Thymus (tissue), 11 donors: ENCODE measurements at regions not wholly inside any gene's neighbourhood (a gene's known extent, or its start where the extent isn't known, plus 50 kb on each side); places are given as distances from the start of the nearest gene placed in this dataset.
"Not testable (repeated sequence)": the region's sequence is repeated elsewhere in the genome, so short reads cannot be mapped to it uniquely, and the experiment has no call there.

Source experiments
- DNase-seq, 9 donors: peaks; one replicate each; pipeline ENCODE4 v3.0.0-alpha.2; 2013; ENCODE audit warnings: low spot score in 9 of 9, low read depth in 6 of 9, missing footprints in 1 of 9
- H3K27ac ChIP-seq, 2 donors: one replicate each; pipeline ENCODE4 v1.5.1; 2013; ENCODE audit warnings: control low read depth in 1 of 2, low read depth in 1 of 2, low read length in 1 of 2, mild to moderate bottlenecking in 1 of 2, moderate library complexity in 1 of 2
- H3K27me3 ChIP-seq, 2 donors: one replicate each; pipeline ENCODE4 v1.5.1; 2013; ENCODE audit warnings: low read length in 1 of 2; ENCODE audit not compliant: control insufficient read depth in 2 of 2, insufficient read depth in 1 of 2
- H3K36me3 ChIP-seq, 2 donors: one replicate each; pipeline ENCODE4 v1.5.1; 2013; ENCODE audit warnings: low read length in 1 of 2, mild to moderate bottlenecking in 1 of 2, moderate library complexity in 1 of 2; ENCODE audit not compliant: control insufficient read depth in 2 of 2, insufficient read depth in 2 of 2
- H3K4me1 ChIP-seq, 2 donors: one replicate each; pipeline ENCODE4 v1.5.1; 2013; ENCODE audit warnings: low read length in 2 of 2; ENCODE audit not compliant: control insufficient read depth in 2 of 2, insufficient read depth in 2 of 2
- H3K4me3 ChIP-seq, 2 donors: one replicate each; pipeline ENCODE4 v1.5.1; 2013; ENCODE audit warnings: low read length in 2 of 2, control low read depth in 1 of 2, mild to moderate bottlenecking in 1 of 2
- H3K9me3 ChIP-seq, 2 donors: one replicate each; pipeline ENCODE4 v1.5.1; 2013; ENCODE audit warnings: low read length in 1 of 2, mild to moderate bottlenecking in 1 of 2; ENCODE audit not compliant: control insufficient read depth in 2 of 2, insufficient read depth in 1 of 2
- WGBS: extraction: QIAGEN DNeasy Blood & Tissue Kit; methylation state at CpG from one replicate; pipeline ENCODE4 v1.1.7; 2013; 5-methylcytosine and 5-hydroxymethylcytosine counted together
- donor health status: healthy.

DNA sequence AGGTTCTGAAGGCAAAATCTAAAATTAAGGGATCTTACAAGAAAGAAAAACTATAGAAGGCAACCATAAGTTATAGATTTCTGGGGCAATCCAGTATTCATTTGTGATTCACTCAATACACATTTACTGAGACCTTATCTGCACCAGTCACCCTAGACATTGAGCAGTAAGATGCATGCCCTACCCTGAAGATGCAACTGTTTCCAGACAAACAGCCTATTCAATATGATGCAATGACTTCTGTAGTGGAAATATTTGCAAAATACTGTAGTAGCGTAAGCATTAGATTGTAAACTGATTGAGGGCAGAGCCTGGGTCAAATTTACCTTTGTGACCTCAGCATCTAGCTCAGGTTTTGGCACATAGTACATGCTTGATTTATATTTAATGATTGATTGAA, 256.2 kb upstream of the ACTBL2 start:
- Histone ChIP-seq H3K4me3 (no peak overlapping the region), H3K27ac (no peak overlapping the region), H3K9me3 (no peaks in the 10 kb centered on the region), H3K27me3 (no peaks in the 10 kb centered on the region), H3K4me1 (no peaks in the 10 kb centered on the region), H3K36me3 (no peaks in the 10 kb centered on the region)
- 99% methylated on average over 1 of the region's 1 CpG for WGBS
- DNase-seq: no peak

DNA sequence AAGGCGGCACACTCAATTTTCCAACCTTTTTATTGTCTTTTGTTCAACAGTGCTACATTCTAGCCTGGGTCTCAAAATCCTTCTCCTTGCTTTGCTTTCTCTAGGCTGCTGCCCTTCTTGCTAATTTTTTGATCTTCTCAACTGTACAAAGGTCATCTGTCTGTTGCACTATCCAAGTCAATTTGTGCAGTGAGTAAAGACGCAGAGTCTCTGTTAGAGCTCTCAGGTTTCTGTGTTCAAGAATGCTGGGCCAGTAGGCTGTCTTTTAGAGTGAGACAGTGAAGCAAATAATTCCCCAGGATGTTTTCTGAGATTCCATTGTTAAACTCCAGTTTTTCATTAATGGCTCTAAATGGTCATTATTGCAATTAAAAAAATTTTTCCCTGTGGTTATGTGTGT, 255.7 kb upstream of the ACTBL2 start:
- no peaks in the 10 kb centered on the region for H3K27me3 ChIP-seq
- WGBS: 98% methylated on average over 2 of the region's 2 CpGs
- H3K4me3 ChIP-seq: no peak overlapping the region
- no peaks in the 10 kb centered on the region for H3K9me3 ChIP-seq
- DNase-seq: no peak
- H3K36me3 ChIP-seq: no peaks in the 10 kb centered on the region
- H3K4me1 ChIP-seq: no peaks in the 10 kb centered on the region
- H3K27ac ChIP-seq: no peak overlapping the region

DNA sequence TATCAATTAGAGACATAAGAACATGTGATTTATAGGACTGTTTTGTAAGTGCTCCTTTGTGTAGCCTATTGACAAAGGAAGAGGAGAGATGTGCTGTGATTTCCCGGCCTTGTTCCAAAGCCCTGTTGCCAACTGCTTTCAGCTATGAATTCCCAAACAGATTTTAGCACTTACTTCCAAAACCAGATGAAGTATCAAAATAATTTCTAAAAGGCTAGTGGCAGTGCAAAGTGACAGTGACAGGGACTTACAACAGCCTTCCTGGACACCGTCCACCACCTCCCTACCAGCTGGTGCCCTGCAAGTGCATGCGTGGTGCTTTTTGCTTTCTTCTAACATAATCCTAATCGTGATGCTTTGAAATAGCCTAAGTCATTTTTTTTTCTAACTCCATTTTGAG, 254.1 kb upstream of the ACTBL2 start:
- H3K27ac ChIP-seq: no peak overlapping the region
- 97% methylated on average over 4 of the region's 4 CpGs for WGBS
- H3K4me1 ChIP-seq: no peaks in the 10 kb centered on the region
- H3K9me3 ChIP-seq: no peaks in the 10 kb centered on the region
- no peak overlapping the region for H3K4me3 ChIP-seq
- no peaks in the 10 kb centered on the region for H3K36me3 ChIP-seq
- DNase-seq: no peak
- H3K27me3 ChIP-seq: no peaks in the 10 kb centered on the region

DNA sequence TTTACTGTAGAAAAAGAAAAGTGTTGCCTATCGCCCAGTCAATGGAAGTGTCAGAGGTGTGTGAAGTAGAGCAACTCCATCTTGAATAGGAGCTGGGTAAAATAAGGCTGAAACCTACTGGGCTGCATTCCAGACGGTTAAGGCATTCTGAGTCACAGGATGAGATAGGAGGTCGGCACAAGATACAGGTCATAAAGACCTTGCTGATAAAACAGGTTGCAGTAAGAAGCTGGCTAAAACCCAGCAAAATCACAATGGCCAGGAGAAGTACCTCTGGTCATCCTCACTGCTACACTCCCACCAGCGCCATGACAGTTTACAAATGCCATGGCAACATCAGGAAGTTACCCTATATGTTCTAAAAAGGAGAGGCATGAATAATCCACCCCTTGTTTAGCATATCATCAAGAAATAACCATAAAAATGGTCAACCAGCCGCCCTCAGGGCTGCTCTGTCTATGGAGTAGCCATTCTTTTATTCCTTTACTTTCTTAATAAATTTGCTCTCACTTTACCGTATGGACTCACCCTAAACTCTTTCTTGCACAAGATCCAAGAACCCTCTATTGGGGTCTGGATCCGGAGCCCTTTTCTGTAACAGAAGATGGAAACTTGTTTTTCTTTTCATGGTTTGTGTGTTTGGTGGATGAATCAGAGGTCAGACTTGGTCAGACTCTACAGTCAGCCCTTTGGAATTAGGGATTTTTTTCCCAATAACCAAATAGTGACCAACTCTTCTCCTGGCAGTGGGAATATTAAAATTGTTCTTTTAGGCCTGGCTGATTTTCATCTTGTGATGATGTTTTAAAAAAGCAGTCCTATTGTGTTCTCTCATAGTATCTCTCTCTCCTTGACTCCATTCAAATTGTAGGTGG, 252.9 kb upstream of the ACTBL2 start:
- H3K27ac ChIP-seq, H3K4me1 ChIP-seq, H3K9me3 ChIP-seq, DNase-seq, H3K36me3 ChIP-seq, H3K4me3 ChIP-seq, H3K27me3 ChIP-seq: not testable (repeated sequence)
- 90% methylated on average over 7 of the region's 7 CpGs for WGBS

DNA sequence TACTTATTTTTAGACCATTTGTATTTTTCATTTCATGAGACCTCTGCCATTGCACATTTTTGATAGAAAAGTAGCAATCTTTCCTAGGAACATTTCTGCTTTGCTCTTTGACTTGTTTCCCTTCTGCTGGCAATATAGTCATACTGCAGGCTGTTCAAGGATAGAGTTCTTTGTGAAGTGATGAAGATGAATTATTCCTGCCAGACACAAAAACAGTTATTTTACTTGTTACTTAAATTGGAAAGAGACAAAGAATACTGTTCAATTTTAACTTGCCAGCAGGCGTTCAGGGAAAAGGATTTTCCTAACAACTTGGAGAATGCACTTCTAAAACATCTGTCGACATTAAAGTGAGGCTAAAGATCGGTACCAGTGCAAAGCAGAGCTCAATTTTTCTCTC, 251.7 kb upstream of the ACTBL2 start:
- Histone ChIP-seq H3K4me1 (no peaks in the 10 kb centered on the region), H3K36me3 (no peaks in the 10 kb centered on the region), H3K27me3 (no peaks in the 10 kb centered on the region), H3K27ac (no peak overlapping the region), H3K4me3 (no peak overlapping the region), H3K9me3 (no peaks in the 10 kb centered on the region)
- no peak for DNase-seq
- 96% methylated on average over 3 of the region's 3 CpGs for WGBS

DNA sequence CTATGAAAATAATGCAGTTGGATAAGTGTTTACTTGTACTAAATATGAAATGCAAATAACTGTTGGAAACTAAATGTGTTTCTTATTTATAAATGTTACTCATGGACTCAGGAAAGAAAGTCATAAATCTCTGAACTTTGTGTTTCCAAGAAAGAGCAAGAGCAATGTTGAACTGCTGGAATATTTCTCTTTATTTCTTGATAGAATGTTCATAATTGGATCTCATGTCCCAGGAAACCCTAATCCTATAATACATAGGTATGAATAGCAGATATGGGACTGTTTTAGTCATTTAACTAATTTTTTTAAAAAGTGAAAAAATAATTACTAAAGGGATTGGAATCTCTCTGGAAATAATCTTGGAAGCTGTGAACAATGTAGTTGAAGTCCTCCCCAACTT, 245.0 kb upstream of the ACTBL2 start:
- no peaks in the 10 kb centered on the region for H3K27me3 ChIP-seq
- H3K4me1 ChIP-seq: no peaks in the 10 kb centered on the region
- H3K4me3 ChIP-seq: no peak overlapping the region
- H3K36me3 ChIP-seq: no peaks in the 10 kb centered on the region
- H3K27ac ChIP-seq: no peak overlapping the region
- H3K9me3 ChIP-seq: no peaks in the 10 kb centered on the region
- DNase-seq: no peak

DNA sequence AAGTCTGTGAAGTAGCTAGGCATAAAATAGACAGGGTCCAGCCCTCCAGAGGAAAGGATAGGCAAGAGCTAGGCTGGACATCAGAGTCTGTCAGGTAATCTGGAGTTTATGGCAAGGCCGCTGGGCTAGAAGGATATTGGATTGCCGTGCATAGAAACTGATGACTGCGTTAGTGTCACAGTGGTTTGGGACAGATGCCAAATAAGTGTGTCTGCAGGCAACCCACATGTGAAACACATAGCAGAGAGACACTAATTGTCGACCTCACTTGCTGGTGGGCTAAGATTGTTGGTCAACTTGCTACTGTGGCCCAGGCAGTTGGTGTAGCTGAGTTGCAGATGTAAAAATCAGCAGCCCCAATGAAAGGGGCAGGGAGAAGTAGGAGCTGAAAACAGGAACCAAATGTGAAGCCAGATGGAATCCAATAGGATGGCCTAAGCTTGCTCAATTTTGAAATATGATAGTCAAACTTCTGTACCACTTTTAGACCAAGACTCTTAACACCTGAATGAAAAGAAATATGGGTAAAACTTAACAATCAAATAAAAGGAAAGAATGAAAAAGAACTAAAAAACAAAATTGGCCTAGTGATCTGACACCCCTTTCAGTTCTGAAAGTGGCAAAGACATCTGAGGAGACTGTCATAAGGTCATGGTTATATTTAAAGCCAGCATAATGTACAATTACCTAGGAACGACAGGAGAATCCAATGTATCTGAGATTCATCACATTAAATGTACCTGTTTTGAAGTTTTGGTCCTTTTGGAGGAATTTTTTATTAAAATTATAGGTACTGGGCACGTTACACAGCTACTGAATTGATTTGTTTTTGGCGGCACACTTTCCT, 243.3 kb upstream of the ACTBL2 start:
- Histone ChIP-seq H3K4me3 (no peak overlapping the region), H3K4me1 (no peaks in the 10 kb centered on the region), H3K36me3 (no peaks in the 10 kb centered on the region), H3K27ac (no peak overlapping the region), H3K27me3 (no peaks in the 10 kb centered on the region), H3K9me3 (no peaks in the 10 kb centered on the region)
- WGBS: 84% methylated on average over 7 of the region's 7 CpGs
- no peak for DNase-seq

DNA sequence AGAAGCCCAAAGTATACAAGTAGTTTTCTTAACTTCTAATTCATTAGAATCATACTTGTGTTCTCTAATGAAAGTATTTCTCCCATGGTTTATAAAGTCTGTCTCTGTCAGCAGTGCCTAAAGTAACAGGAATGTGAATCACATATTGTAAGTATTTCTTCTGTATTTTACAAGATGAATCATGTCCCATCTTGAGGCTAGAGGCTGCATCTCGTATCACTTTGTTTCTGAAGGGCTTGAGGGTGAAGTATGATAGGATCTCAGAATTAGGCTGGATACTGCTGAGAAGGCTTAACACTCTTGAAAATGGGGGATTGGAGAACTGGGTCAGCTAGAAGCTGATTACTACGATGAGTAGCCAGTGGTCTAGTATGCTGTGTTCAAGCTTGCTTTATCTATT, 242.2 kb upstream of the ACTBL2 start:
- Histone ChIP-seq H3K27ac (no peak overlapping the region), H3K4me1 (no peaks in the 10 kb centered on the region), H3K9me3 (no peaks in the 10 kb centered on the region), H3K36me3 (no peaks in the 10 kb centered on the region), H3K27me3 (no peaks in the 10 kb centered on the region), H3K4me3 (no peak overlapping the region)
- no peak for DNase-seq
- WGBS: 94% methylated on average over 2 of the region's 2 CpGs

DNA sequence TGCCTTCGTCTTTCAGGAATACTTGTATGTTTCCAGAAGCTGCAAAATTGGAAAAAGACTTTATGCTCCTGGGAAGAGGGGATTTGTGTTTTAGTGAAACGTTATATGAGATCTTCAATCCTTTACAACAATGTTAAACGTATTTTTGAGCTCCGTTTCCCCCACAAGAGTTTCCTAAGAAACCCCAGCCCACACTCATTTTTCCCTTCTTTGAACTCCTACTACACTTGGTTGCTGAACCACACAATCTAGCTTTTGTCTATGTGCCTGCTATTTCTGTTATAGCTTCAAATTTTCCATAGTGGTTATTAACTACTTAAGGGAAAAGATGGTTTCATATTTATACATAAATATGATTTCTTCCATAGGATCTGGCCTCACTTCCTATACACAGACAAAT, 238.6 kb upstream of the ACTBL2 start:
- DNase-seq: no peak
- Histone ChIP-seq H3K4me3 (no peak overlapping the region), H3K27me3 (no peaks in the 10 kb centered on the region), H3K9me3 (no peaks in the 10 kb centered on the region), H3K36me3 (no peaks in the 10 kb centered on the region), H3K27ac (no peak overlapping the region), H3K4me1 (no peaks in the 10 kb centered on the region)
- WGBS: 91% methylated on average over 4 of the region's 4 CpGs
